ENCODE measurements at regions not wholly inside any gene's neighbourhood (a gene's known extent, or its start where the extent isn't known, plus 50 kb on each side); places are given as distances from the start of the nearest gene placed in this dataset.
A peak's percentile ranks its signal among the peaks of the same experiment; 100 is the strongest.

GRCh38 chr3:113094337-113095221, 103.8 kb downstream of the GTPBP8 start:
- no peak for ATAC-seq (ENCODE audit: low read depth)
- no peak overlapping the region for H4K5ac ChIP-seq (ENCODE audit: low read depth, low read length)
- no peak overlapping the region for H3K4ac ChIP-seq (ENCODE audit: low read depth, low read length)
- ChIA-PET CTCF (no interaction called here), POLR2A (ENCODE audit: unreplicated experiment) (no interaction called here)
- in situ Hi-C loops (cut with MboI; ENCODE audit: low sequenced_read_pairs) = no loop called here
- no peaks in the 10 kb centered on the region for H3K36me3 ChIP-seq (ENCODE audit: control insufficient read depth, insufficient read depth, low read length)
- H3K23ac ChIP-seq (ENCODE audit: low read depth, low read length) = no peak overlapping the region
- H2BK15ac ChIP-seq (ENCODE audit: low read depth, low read length) = no peak overlapping the region
- H2AK5ac ChIP-seq (ENCODE audit: low read depth, low read length) = no peak overlapping the region; the same call in 1 of the 2 replicates
- no peak overlapping the region for H3K18ac ChIP-seq (ENCODE audit: low read depth, low read length)
- H3K27me3 ChIP-seq (ENCODE audit: control insufficient read depth, insufficient read depth, low read length) = peaks cover 20% of the 10 kb centered on the region
- intact Hi-C loops (cut with micrococcal nuclease) = no loop called here
- no peak overlapping the region for H3K9ac ChIP-seq (ENCODE audit: low read depth, low read length)
- WGBS, 2 experiments (ENCODE audit: extremely low coverage in 2 of 2, insufficient read length in 1 of 2) = no CpG with 5 or more reads among the region's 7 CpGs
- peaks cover 3% of the 10 kb centered on the region; the same call in 1 of the 2 replicates for H3K9me1 ChIP-seq (ENCODE audit: insufficient read depth, low read length)
- no peak overlapping the region for H3K4me2 ChIP-seq (ENCODE audit: low read depth, low read length)
- no peak overlapping the region for H2AK9ac ChIP-seq (replicated peaks; ENCODE audit: low read depth, low read length, poor library complexity)
- H3K14ac ChIP-seq (replicated peaks; ENCODE audit: low read depth, low read length) = no peak overlapping the region
- no TSS peak for BruUV-seq (replicated peaks)
- H4K91ac ChIP-seq (ENCODE audit: insufficient read depth, low read depth, low read length) = no peak overlapping the region
- dilution Hi-C loops (cut with HindIII; ENCODE audit: low sequenced_read_pairs, unreplicated experiment) = no loop called here
- no peaks in the 10 kb centered on the region for H3K79me1 ChIP-seq (ENCODE audit: low read depth in 1 of 2, low read length in 2 of 2)
- no peak overlapping the region for H3K56ac ChIP-seq (ENCODE audit: extremely low read depth, insufficient read depth, low read length)
- no peak for DNase-seq
- H2BK5ac ChIP-seq (ENCODE audit: low read depth, low read length, poor library complexity, severe bottlenecking) = no peak overlapping the region
- H3K9me3 ChIP-seq (ENCODE audit: control insufficient read depth, insufficient read depth, low read length) = no peaks in the 10 kb centered on the region
- no peak overlapping the region for H3K27ac ChIP-seq (ENCODE audit: insufficient read depth, low read length)
- no peaks in the 10 kb centered on the region for H4K20me1 ChIP-seq (ENCODE audit: insufficient read depth, low read length)
- no peak overlapping the region for H3K4me3 ChIP-seq (ENCODE audit: insufficient read depth, low read depth, low read length)
- no peak overlapping the region for H4K8ac ChIP-seq (ENCODE audit: low read depth in 2 of 2, low read length in 2 of 2)
- no peak overlapping the region for H2BK20ac ChIP-seq (ENCODE audit: low read depth, low read length)
- no peak overlapping the region for H2AFZ ChIP-seq (replicated peaks; ENCODE audit: low read length, poor library complexity)
- H3K4me1 ChIP-seq (ENCODE audit: control insufficient read depth, insufficient read depth, low read length) = peaks cover 12% of the 10 kb centered on the region
- H2BK120ac ChIP-seq (ENCODE audit: low read depth, low read length) = peak overlapping the region; percentile 6; the same call in 1 of the 2 replicates
- no peak for TF ChIP-seq BHLHE40 (IDR thresholded peaks at IDR 0.05; ENCODE audit: low read depth, low read length)
- TF ChIP-seq CHD1 (IDR thresholded peaks at IDR 0.05; ENCODE audit: low read depth, low read length) = no peak
- TF ChIP-seq, protein P1, sequence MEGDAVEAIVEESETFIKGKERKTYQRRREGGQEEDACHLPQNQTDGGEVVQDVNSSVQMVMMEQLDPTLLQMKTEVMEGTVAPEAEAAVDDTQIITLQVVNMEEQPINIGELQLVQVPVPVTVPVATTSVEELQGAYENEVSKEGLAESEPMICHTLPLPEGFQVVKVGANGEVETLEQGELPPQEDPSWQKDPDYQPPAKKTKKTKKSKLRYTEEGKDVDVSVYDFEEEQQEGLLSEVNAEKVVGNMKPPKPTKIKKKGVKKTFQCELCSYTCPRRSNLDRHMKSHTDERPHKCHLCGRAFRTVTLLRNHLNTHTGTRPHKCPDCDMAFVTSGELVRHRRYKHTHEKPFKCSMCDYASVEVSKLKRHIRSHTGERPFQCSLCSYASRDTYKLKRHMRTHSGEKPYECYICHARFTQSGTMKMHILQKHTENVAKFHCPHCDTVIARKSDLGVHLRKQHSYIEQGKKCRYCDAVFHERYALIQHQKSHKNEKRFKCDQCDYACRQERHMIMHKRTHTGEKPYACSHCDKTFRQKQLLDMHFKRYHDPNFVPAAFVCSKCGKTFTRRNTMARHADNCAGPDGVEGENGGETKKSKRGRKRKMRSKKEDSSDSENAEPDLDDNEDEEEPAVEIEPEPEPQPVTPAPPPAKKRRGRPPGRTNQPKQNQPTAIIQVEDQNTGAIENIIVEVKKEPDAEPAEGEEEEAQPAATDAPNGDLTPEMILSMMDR (conservative IDR thresholded peaks at IDR 0.05; ENCODE audit: low read depth, low read length) = no peak
- no peak for TF ChIP-seq MXI1 (IDR thresholded peaks at IDR 0.05; ENCODE audit: borderline replicate concordance, low read depth, low read length)
- no peak for TF ChIP-seq POLR2A (IDR thresholded peaks at IDR 0.05; ENCODE audit: low read depth, low read length)
- no peak for TF ChIP-seq SMC3 (IDR thresholded peaks at IDR 0.05; ENCODE audit: low read depth, low read length)
- TF ChIP-seq ELK1 (IDR thresholded peaks at IDR 0.05; ENCODE audit: borderline replicate concordance, low read depth, low read length) = no peak
- no peak for TF ChIP-seq NFE2L2 (IDR thresholded peaks at IDR 0.05; ENCODE audit: low read depth, low read length)
- TF ChIP-seq USF2 (IDR thresholded peaks at IDR 0.05; ENCODE audit: low read depth, low read length) = no peak
- TF ChIP-seq MAZ (IDR thresholded peaks at IDR 0.05; ENCODE audit: borderline replicate concordance, low read depth, low read length) = no peak
- no peak for TF ChIP-seq RFX5 (IDR thresholded peaks at IDR 0.05; ENCODE audit: low read depth, low read length)
- no peak for TF ChIP-seq FOS (IDR thresholded peaks at IDR 0.05; ENCODE audit: low read depth, low read length)
- TF ChIP-seq RAD21 (IDR thresholded peaks at IDR 0.05; ENCODE audit: low read length) = no peak
- TF ChIP-seq CEBPB (IDR thresholded peaks at IDR 0.05; ENCODE audit: low read depth, low read length) = no peak
- no peak for TF ChIP-seq MAFK (IDR thresholded peaks at IDR 0.05; ENCODE audit: low read depth, low read length)

All from IMR-90 (cell line).